WERI-Rb-1 (cell line): ENCODE measurements at regions not wholly inside any gene's neighbourhood (a gene's known extent, or its start where the extent isn't known, plus 50 kb on each side); places are given as distances from the start of the nearest gene placed in this dataset.

Source experiments
- DNase-seq: peaks from one replicate; pipeline ENCODE4 v3.0.0-alpha.2; 2020
- H3K27ac ChIP-seq: fragments of 250-450 bp; sonication (Bioruptor Pico); 2 replicates; pipeline ENCODE4 v1.5.1; 2020; ENCODE audit warnings: mild to moderate bottlenecking, moderate library complexity
- H3K27me3 ChIP-seq: fragments of 250-450 bp; sonication (Bioruptor Pico); 2 replicates; pipeline ENCODE4 v1.5.1; 2021; ENCODE audit warnings: mild to moderate bottlenecking, low read depth, moderate library complexity; ENCODE audit not compliant: insufficient read depth, severe bottlenecking
- H3K36me3 ChIP-seq: fragments of 250-450 bp; sonication (Bioruptor Pico); 2 replicates; pipeline ENCODE4 v1.5.1; 2020; ENCODE audit warnings: mild to moderate bottlenecking, moderate library complexity
- H3K4me3 ChIP-seq: 2 replicates; pipeline ENCODE4 v1.5.1; 2011; ENCODE audit warnings: low read depth, mild to moderate bottlenecking, control low read depth, low read length
- H3K9me3 ChIP-seq: fragments of 250-450 bp; sonication (Bioruptor Pico); 2 replicates; pipeline ENCODE4 v1.5.1; 2021; ENCODE audit warnings: mild to moderate bottlenecking, moderate library complexity; ENCODE audit not compliant: severe bottlenecking
- CTCF ChIP-seq: IDR thresholded peaks from 2 replicates; pipeline ENCODE4 v1.5.1; 2011; ENCODE audit warnings: low read depth, mild to moderate bottlenecking, control low read depth, inconsistent platforms, low read length

- Histone ChIP-seq H3K27me3 (peaks cover 86% of the 10 kb centered on the region), H3K27ac (no peak overlapping the region), H3K9me3 (no peaks in the 10 kb centered on the region), H3K4me3 (no peak overlapping the region), H3K36me3 (no peaks in the 10 kb centered on the region)
- no peak for TF ChIP-seq CTCF
- peak; percentile 2 for DNase-seq
Measured at GRCh38 chr11:69375316-69376154, 81.6 kb downstream of the MYEOV start.

- Histone ChIP-seq H3K27ac (no peak overlapping the region), H3K27me3 (peaks cover 85% of the 10 kb centered on the region), H3K9me3 (no peaks in the 10 kb centered on the region), H3K4me3 (no peak overlapping the region), H3K36me3 (no peaks in the 10 kb centered on the region)
- DNase-seq: no peak
- no peak for TF ChIP-seq CTCF
Measured at GRCh38 chr11:69376155-69377028, 82.4 kb downstream of the MYEOV start.

- Histone ChIP-seq H3K9me3 (no peaks in the 10 kb centered on the region), H3K27me3 (peaks cover 85% of the 10 kb centered on the region), H3K27ac (no peak overlapping the region), H3K4me3 (no peak overlapping the region), H3K36me3 (no peaks in the 10 kb centered on the region)
- DNase-seq: no peak
- TF ChIP-seq CTCF: no peak
Measured at GRCh38 chr11:69377029-69377952, 83.3 kb downstream of the MYEOV start.

GRCh38 chr11:69377953-69378302 is 84.0 kb downstream of the MYEOV start:
- Histone ChIP-seq H3K27me3 (peaks cover 79% of the 10 kb centered on the region), H3K9me3 (no peaks in the 10 kb centered on the region), H3K27ac (no peak overlapping the region), H3K4me3 (no peak overlapping the region), H3K36me3 (no peaks in the 10 kb centered on the region)
- no peak for TF ChIP-seq CTCF
- no peak for DNase-seq

- Histone ChIP-seq H3K4me3 (no peak overlapping the region), H3K36me3 (no peaks in the 10 kb centered on the region), H3K9me3 (no peaks in the 10 kb centered on the region), H3K27me3 (peaks cover 76% of the 10 kb centered on the region), H3K27ac (no peak overlapping the region)
- TF ChIP-seq CTCF: no peak
- DNase-seq: no peak
Measured at GRCh38 chr11:69378303-69379141, 84.6 kb downstream of the MYEOV start.
